Neural progenitor cell (in vitro differentiated cells): ENCODE measurements at regions not wholly inside any gene's neighbourhood (a gene's known extent, or its start where the extent isn't known, plus 50 kb on each side); places are given as distances from the start of the nearest gene placed in this dataset.

Experiments used
- DNase-seq: peaks from one replicate; pipeline ENCODE4 v3.0.0-alpha.2; 2016; ENCODE audit warnings: low spot score
- H2AFZ ChIP-seq: fragments of 200-600 bp; sonication (generic); replicated peaks from 2 replicates; pipeline ENCODE4 v1.6.1; 2016; ENCODE audit warnings: antibody characterized with exemption
- H3F3A ChIP-seq: fragments of 200-600 bp; sonication (generic); 2 replicates; pipeline ENCODE4 v1.6.1; 2016; ENCODE audit warnings: antibody characterized with exemption, low read depth
- H3K27ac ChIP-seq: fragments of 200-600 bp; sonication (generic); 2 replicates; pipeline ENCODE4 v1.5.1; 2016; ENCODE audit warnings: mild to moderate bottlenecking
- H3K27me3 ChIP-seq: fragments of 200-600 bp; sonication (generic); 2 replicates; pipeline ENCODE4 v1.6.1; 2016; ENCODE audit warnings: mild to moderate bottlenecking, moderate library complexity
- H3K36me3 ChIP-seq: fragments of 200-600 bp; sonication (generic); 2 replicates; pipeline ENCODE4 v1.5.1; 2016
- H3K4me1 ChIP-seq: fragments of 200-600 bp; sonication (generic); 2 replicates; pipeline ENCODE4 v1.6.1; 2016; ENCODE audit warnings: mixed run types
- H3K4me2 ChIP-seq: fragments of 200-600 bp; sonication (generic); 2 replicates; pipeline ENCODE4 v1.6.1; 2016
- H3K4me3 ChIP-seq: fragments of 200-600 bp; sonication (generic); 2 replicates; pipeline ENCODE4 v1.5.1; 2016
- H3K79me2 ChIP-seq: fragments of 200-600 bp; sonication (generic); 2 replicates; pipeline ENCODE4 v1.6.1; 2016; ENCODE audit warnings: low read depth
- H3K9ac ChIP-seq: fragments of 200-600 bp; sonication (generic); 2 replicates; pipeline ENCODE4 v1.6.1; 2016
- H3K9me3 ChIP-seq: fragments of 200-600 bp; sonication (generic); 2 replicates; pipeline ENCODE4 v1.5.1; 2016; ENCODE audit warnings: low read depth
- H4K20me1 ChIP-seq: fragments of 200-600 bp; sonication (generic); 2 replicates; pipeline ENCODE4 v1.6.1; 2016; ENCODE audit warnings: low read depth
- H3K27ac Mint-ChIP-seq: 3 replicates; pipeline ENCODE4 v1.8.0; 2021; ENCODE audit warnings: mixed read lengths
- H3K27me3 Mint-ChIP-seq: 2 replicates; pipeline ENCODE4 v1.8.0; 2022; ENCODE audit warnings: low read depth, mild to moderate bottlenecking, inconsistent platforms, moderate library complexity, mixed read lengths; ENCODE audit not compliant: insufficient read depth
- H3K36me3 Mint-ChIP-seq: 3 replicates; pipeline ENCODE4 v1.8.0; 2021; ENCODE audit warnings: mixed read lengths
- H3K4me1 Mint-ChIP-seq: 3 replicates; pipeline ENCODE4 v1.8.0; 2021; ENCODE audit warnings: mixed read lengths
- H3K4me3 Mint-ChIP-seq: 3 replicates; pipeline ENCODE4 v1.8.0; 2021; ENCODE audit warnings: mild to moderate bottlenecking, moderate library complexity, mixed read lengths
- H3K9me3 Mint-ChIP-seq: 3 replicates; pipeline ENCODE4 v1.8.0; 2020; ENCODE audit warnings: mixed read lengths
- CTCF ChIP-seq: fragments of 200-600 bp; sonication (generic); IDR thresholded peaks from 2 replicates; pipeline ENCODE4 v1.5.1; 2017; ENCODE audit warnings: antibody characterized with exemption, mild to moderate bottlenecking
- EZH2 ChIP-seq: fragments of 200-600 bp; sonication (generic); IDR thresholded peaks from 2 replicates; pipeline ENCODE4 v1.6.1; 2017; ENCODE audit warnings: antibody characterized with exemption, mild to moderate bottlenecking, moderate library complexity
- EZH2phosphoT487 ChIP-seq: fragments of 200-600 bp; sonication (generic); IDR thresholded peaks from 2 replicates; pipeline ENCODE4 v1.6.1; 2017; ENCODE audit warnings: antibody characterized with exemption

GRCh38 chr13:79062291-79062690 is 343.8 kb downstream of the RBM26 start:
- no peaks in the 10 kb centered on the region for H3F3A ChIP-seq
- H3K9ac ChIP-seq, result no peak overlapping the region
- no peaks in the 10 kb centered on the region for H3K36me3 ChIP-seq
- no peaks in the 10 kb centered on the region for H3K27me3 Mint-ChIP-seq
- H3K9me3 Mint-ChIP-seq, result peaks cover 2% of the 10 kb centered on the region
- no peak overlapping the region for H3K27ac Mint-ChIP-seq
- H3K4me1 ChIP-seq, result peaks cover 3% of the 10 kb centered on the region
- H3K9me3 ChIP-seq, result no peaks in the 10 kb centered on the region
- DNase-seq, result no peak
- H3K4me1 Mint-ChIP-seq, result peaks cover 15% of the 10 kb centered on the region
- TF ChIP-seq EZH2phosphoT487, result no peak
- peak; percentile 28 for TF ChIP-seq CTCF
- TF ChIP-seq EZH2, result no peak
- no peak overlapping the region for H3K4me2 ChIP-seq
- no peaks in the 10 kb centered on the region for H3K27me3 ChIP-seq
- no peaks in the 10 kb centered on the region for H3K79me2 ChIP-seq
- no peak overlapping the region for H3K4me3 Mint-ChIP-seq
- H4K20me1 ChIP-seq, result no peaks in the 10 kb centered on the region
- no peak overlapping the region for H2AFZ ChIP-seq
- H3K36me3 Mint-ChIP-seq, result no peaks in the 10 kb centered on the region
- H3K4me3 ChIP-seq, result no peak overlapping the region
- no peak overlapping the region for H3K27ac ChIP-seq

- Histone ChIP-seq H3K79me2 (no peaks in the 10 kb centered on the region), H3K4me3 (no peak overlapping the region)
Measured at GRCh38 chr13:79060216-79060615, 345.8 kb downstream of the RBM26 start.

GRCh38 chr13:79056706-79057105 is 349.3 kb downstream of the RBM26 start:
- H3K9ac ChIP-seq, result no peak overlapping the region
- no peaks in the 10 kb centered on the region for H3F3A ChIP-seq
- H3K36me3 Mint-ChIP-seq, result no peaks in the 10 kb centered on the region
- H4K20me1 ChIP-seq, result no peaks in the 10 kb centered on the region
- H3K4me2 ChIP-seq, result no peak overlapping the region
- H3K9me3 Mint-ChIP-seq, result no peaks in the 10 kb centered on the region
- no peaks in the 10 kb centered on the region for H3K4me1 ChIP-seq
- TF ChIP-seq EZH2phosphoT487 (no peak), EZH2 (no peak), CTCF (peak; percentile 54)
- H3K79me2 ChIP-seq, result no peaks in the 10 kb centered on the region
- H3K27ac ChIP-seq, result no peak overlapping the region
- H3K4me3 ChIP-seq, result no peak overlapping the region
- no peaks in the 10 kb centered on the region for H3K9me3 ChIP-seq
- peaks cover 2% of the 10 kb centered on the region for H3K27me3 Mint-ChIP-seq
- H3K4me1 Mint-ChIP-seq, result no peaks in the 10 kb centered on the region
- no peak overlapping the region for H3K27ac Mint-ChIP-seq
- H3K27me3 ChIP-seq, result no peaks in the 10 kb centered on the region
- no peak overlapping the region for H2AFZ ChIP-seq
- no peaks in the 10 kb centered on the region for H3K36me3 ChIP-seq
- no peak for DNase-seq
- no peak overlapping the region for H3K4me3 Mint-ChIP-seq

More at GRCh38 chr13:79060216-79060615, 345.8 kb downstream of the RBM26 start:
- H3K9ac ChIP-seq, result no peak overlapping the region
- H4K20me1 ChIP-seq, result no peaks in the 10 kb centered on the region
- H3K27ac ChIP-seq, result no peak overlapping the region
- peaks cover 2% of the 10 kb centered on the region for H3K9me3 Mint-ChIP-seq
- no peaks in the 10 kb centered on the region for H3K27me3 ChIP-seq
- no peak for DNase-seq
- H2AFZ ChIP-seq, result no peak overlapping the region
- H3K27me3 Mint-ChIP-seq, result no peaks in the 10 kb centered on the region
- no peaks in the 10 kb centered on the region for H3F3A ChIP-seq
- H3K4me1 Mint-ChIP-seq, result peaks cover 4% of the 10 kb centered on the region
- H3K4me2 ChIP-seq, result no peak overlapping the region
- no peaks in the 10 kb centered on the region for H3K36me3 ChIP-seq
- H3K4me3 Mint-ChIP-seq, result no peak overlapping the region
- H3K27ac Mint-ChIP-seq, result no peak overlapping the region
- TF ChIP-seq EZH2 (no peak), EZH2phosphoT487 (no peak), CTCF (peak; percentile 46)
- H3K4me1 ChIP-seq, result no peaks in the 10 kb centered on the region
- no peaks in the 10 kb centered on the region for H3K9me3 ChIP-seq
- no peaks in the 10 kb centered on the region for H3K36me3 Mint-ChIP-seq

- Mint-ChIP-seq H3K36me3 (no peaks in the 10 kb centered on the region), H3K27me3 (peaks cover 4% of the 10 kb centered on the region), H3K9me3 (no peaks in the 10 kb centered on the region), H3K4me1 (no peaks in the 10 kb centered on the region), H3K27ac (no peak overlapping the region), H3K4me3 (no peak overlapping the region)
- no peaks in the 10 kb centered on the region for H3F3A ChIP-seq
- no peak for DNase-seq
- H3K4me2 ChIP-seq, result no peak overlapping the region
- no peaks in the 10 kb centered on the region for H3K9me3 ChIP-seq
- no peak overlapping the region for H2AFZ ChIP-seq
- H3K79me2 ChIP-seq, result no peaks in the 10 kb centered on the region
- TF ChIP-seq EZH2phosphoT487, result no peak
- no peak for TF ChIP-seq CTCF
- no peak for TF ChIP-seq EZH2
- no peak overlapping the region for H3K9ac ChIP-seq
- H3K4me1 ChIP-seq, result no peaks in the 10 kb centered on the region
- H3K27me3 ChIP-seq, result no peaks in the 10 kb centered on the region
- H4K20me1 ChIP-seq, result no peaks in the 10 kb centered on the region
- no peak overlapping the region for H3K27ac ChIP-seq
- no peaks in the 10 kb centered on the region for H3K36me3 ChIP-seq
- H3K4me3 ChIP-seq, result no peak overlapping the region
Measured at GRCh38 chr13:79051472-79051871, 354.6 kb downstream of the RBM26 start.
